Left hindlimb (tissue), 1 donor: ENCODE measurements at regions not wholly inside any gene's neighbourhood (a gene's known extent, or its start where the extent isn't known, plus 50 kb on each side); places are given as distances from the start of the nearest gene placed in this dataset.
"Not testable (repeated sequence)": the region's sequence is repeated elsewhere in the genome, so short reads cannot be mapped to it uniquely, and the experiment has no call there.

Experiments
- DNase-seq: peaks from one replicate; pipeline ENCODE4 v3.0.0-alpha.2; 2018

GRCh38 chr3:153269730-153270129, 107.7 kb downstream of the RAP2B start:
- DNase-seq, result no peak

- no peak for DNase-seq
Observed at GRCh38 chr3:153273217-153273616, 111.2 kb downstream of the RAP2B start.

GRCh38 chr3:153273767-153274435, 111.9 kb downstream of the RAP2B start:
- DNase-seq, result no peak

- no peak for DNase-seq
Observed at GRCh38 chr3:153274561-153274960, 112.5 kb downstream of the RAP2B start.

- no peak for DNase-seq
Observed at GRCh38 chr3:153275514-153275913, 113.5 kb downstream of the RAP2B start.

- no peak for DNase-seq
Observed at GRCh38 chr3:153277029-153277428, 115.0 kb downstream of the RAP2B start.

GRCh38 chr3:153281236-153281997, 119.4 kb downstream of the RAP2B start:
- not testable (repeated sequence) for DNase-seq

GRCh38 chr3:153282355-153282754, 120.3 kb downstream of the RAP2B start:
- no peak for DNase-seq

- no peak for DNase-seq
Observed at GRCh38 chr3:153284282-153284938, 122.4 kb downstream of the RAP2B start.

- no peak for DNase-seq
Observed at GRCh38 chr3:153285194-153285641, 123.2 kb downstream of the RAP2B start.

GRCh38 chr3:153285982-153286381, 124.0 kb downstream of the RAP2B start:
- DNase-seq, result no peak

GRCh38 chr3:153287017-153287416, 125.0 kb downstream of the RAP2B start:
- no peak for DNase-seq

- DNase-seq, result no peak
Observed at GRCh38 chr3:153289334-153289808, 127.3 kb downstream of the RAP2B start.

GRCh38 chr3:153290268-153291015, 128.4 kb downstream of the RAP2B start:
- DNase-seq, result no peak

GRCh38 chr3:153291059-153291685, 129.1 kb downstream of the RAP2B start:
- DNase-seq, result no peak

GRCh38 chr3:153293265-153293664, 131.2 kb downstream of the RAP2B start:
- DNase-seq, result no peak

- DNase-seq, result no peak
Observed at GRCh38 chr3:153295901-153296300, 133.9 kb downstream of the RAP2B start.

GRCh38 chr3:153305189-153305588, 143.2 kb downstream of the RAP2B start:
- no peak for DNase-seq

- no peak for DNase-seq
Observed at GRCh38 chr3:153311541-153311940, 149.5 kb downstream of the RAP2B start.

- no peak for DNase-seq
Observed at GRCh38 chr3:153313302-153313965, 151.4 kb downstream of the RAP2B start.

- DNase-seq, result no peak
Observed at GRCh38 chr3:153314038-153314437, 152.0 kb downstream of the RAP2B start.

- DNase-seq, result no peak
Observed at GRCh38 chr3:153315781-153316180, 153.8 kb downstream of the RAP2B start.
